ENCODE measurements at regions not wholly inside any gene's neighbourhood (a gene's known extent, or its start where the extent isn't known, plus 50 kb on each side); places are given as distances from the start of the nearest gene placed in this dataset.
A peak's percentile ranks its signal among the peaks of the same experiment; 100 is the strongest.

GRCh38 chr13:107331359-107331758, 763.4 kb upstream of the ARGLU1 start:
- no peak for DNase-seq (ENCODE audit: low spot score)

- no peak for DNase-seq (ENCODE audit: low spot score)
These were observed 762.5 kb upstream of the ARGLU1 start for GRCh38 chr13:107330484-107330883.

GRCh38 chr13:107329991-107330390, 762.1 kb upstream of the ARGLU1 start:
- DNase-seq (ENCODE audit: low spot score): no peak

- no peak for DNase-seq (ENCODE audit: low spot score)
These were observed 756.7 kb upstream of the ARGLU1 start for GRCh38 chr13:107324416-107325204.

GRCh38 chr13:107322228-107322627, 754.3 kb upstream of the ARGLU1 start:
- no peak for DNase-seq (ENCODE audit: low spot score)

- DNase-seq (ENCODE audit: low spot score): no peak
These were observed 737.2 kb upstream of the ARGLU1 start for GRCh38 chr13:107305178-107305577.

GRCh38 chr13:107301724-107302374, 733.9 kb upstream of the ARGLU1 start:
- DNase-seq (ENCODE audit: low spot score): no peak

GRCh38 chr13:107299717-107300116, 731.8 kb upstream of the ARGLU1 start:
- no peak for DNase-seq (ENCODE audit: low spot score)

GRCh38 chr13:107296804-107297203, 728.9 kb upstream of the ARGLU1 start:
- DNase-seq (ENCODE audit: low spot score): no peak

GRCh38 chr13:107295416-107296140, 727.6 kb upstream of the ARGLU1 start:
- no peak for DNase-seq (ENCODE audit: low spot score)

GRCh38 chr13:107293924-107294323, 726.0 kb upstream of the ARGLU1 start:
- no peak for DNase-seq (ENCODE audit: low spot score)

- DNase-seq (ENCODE audit: low spot score): no peak
These were observed 723.9 kb upstream of the ARGLU1 start for GRCh38 chr13:107291875-107292274.

- DNase-seq (ENCODE audit: low spot score): peak; percentile 8
These were observed 721.6 kb upstream of the ARGLU1 start for GRCh38 chr13:107289540-107289939.

- no peak for DNase-seq (ENCODE audit: low spot score)
These were observed 716.2 kb upstream of the ARGLU1 start for GRCh38 chr13:107284173-107284572.

GRCh38 chr13:107277911-107278310, 710.0 kb upstream of the ARGLU1 start:
- no peak for DNase-seq (ENCODE audit: low spot score)

- DNase-seq (ENCODE audit: low spot score): no peak
These were observed 709.0 kb upstream of the ARGLU1 start for GRCh38 chr13:107276936-107277335.

- no peak for DNase-seq (ENCODE audit: low spot score)
These were observed 708.1 kb upstream of the ARGLU1 start for GRCh38 chr13:107275945-107276614.

- no peak for DNase-seq (ENCODE audit: low spot score)
These were observed 707.4 kb upstream of the ARGLU1 start for GRCh38 chr13:107275312-107275711.

- DNase-seq (ENCODE audit: low spot score): no peak
These were observed 703.3 kb upstream of the ARGLU1 start for GRCh38 chr13:107271227-107271626.

- no peak for DNase-seq (ENCODE audit: low spot score)
These were observed 698.7 kb upstream of the ARGLU1 start for GRCh38 chr13:107266657-107267056.

GRCh38 chr13:107258599-107259187, 690.8 kb upstream of the ARGLU1 start:
- DNase-seq (ENCODE audit: low spot score): no peak

GRCh38 chr13:107254392-107254791, 686.5 kb upstream of the ARGLU1 start:
- no peak for DNase-seq (ENCODE audit: low spot score)

Data from AG08395 (cell line).